ENCODE measurements at regions not wholly inside any gene's neighbourhood (a gene's known extent, or its start where the extent isn't known, plus 50 kb on each side); places are given as distances from the start of the nearest gene placed in this dataset.

- TF ChIP-seq CTCF (optimal IDR thresholded peaks at IDR 0.05 in 1 of 3, IDR thresholded peaks at IDR 0.05 in 1 of 3, conservative IDR thresholded peaks at IDR 0.05 in 1 of 3; ENCODE audit: extremely low read depth in 1 of 3, insufficient read depth in 2 of 3, low read length in 3 of 3) (no peak), EZH2 (IDR thresholded peaks at IDR 0.05; ENCODE audit: low read length) (no peak)
Measured at GRCh38 chr3:167162083-167162482, 218.0 kb downstream of the ZBBX start.

All from keratinocyte (primary cell).